ENCODE measurements at regions not wholly inside any gene's neighbourhood (a gene's known extent, or its start where the extent isn't known, plus 50 kb on each side); places are given as distances from the start of the nearest gene placed in this dataset.

DNA sequence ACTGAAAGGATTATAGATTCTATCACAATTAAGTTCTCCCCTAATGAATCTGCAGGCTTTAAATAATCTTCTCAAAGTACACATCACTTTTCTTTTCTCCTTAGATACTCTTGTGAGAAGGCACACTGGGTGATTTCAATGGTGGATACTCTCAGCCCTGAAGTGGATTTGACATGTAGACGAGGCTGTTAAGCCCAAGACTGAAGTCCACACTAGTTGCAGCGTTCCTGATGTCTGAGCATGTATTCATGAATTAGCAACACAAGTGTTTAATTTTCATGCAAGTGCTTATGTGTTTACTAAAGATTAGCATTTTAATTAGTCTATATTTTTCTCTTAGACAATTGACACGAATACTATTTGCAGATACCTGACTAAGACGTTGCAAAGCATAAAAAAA lies 218.9 kb downstream of the TMEM161B start:
- intact Hi-C loops (cut with micrococcal nuclease; ENCODE audit: unreplicated experiment) = no loop called here
- CTCF ChIA-PET (ENCODE audit: unreplicated experiment) = no interaction called here
- Histone ChIP-seq H3K4me3 (ENCODE audit: low read depth, low read length, poor library complexity, severe bottlenecking) (no peak overlapping the region), H3K36me3 (ENCODE audit: insufficient read depth, low read length) (no peaks in the 10 kb centered on the region), H3K9me2 (ENCODE audit: insufficient read depth, low read length) (no peaks in the 10 kb centered on the region), H2AFZ (ENCODE audit: low read length) (no peak overlapping the region), H3K27ac (ENCODE audit: low read depth, low read length, poor library complexity, severe bottlenecking) (no peak overlapping the region), H3K9me3 (ENCODE audit: low read length) (no peaks in the 10 kb centered on the region), H4K20me1 (ENCODE audit: insufficient read depth, low read length) (no peaks in the 10 kb centered on the region), H3K4me2 (ENCODE audit: low read length) (no peak overlapping the region), H3K4me1 (ENCODE audit: insufficient read depth, low read length, poor library complexity, severe bottlenecking) (no peaks in the 10 kb centered on the region), H3K79me2 (ENCODE audit: insufficient read depth, low read depth, low read length) (no peaks in the 10 kb centered on the region)
- POLR2A ChIA-PET = no interaction called here
- no TSS peak for BruUV-seq (replicated peaks)
- no peak for DNase-seq (ENCODE audit: low spot score)
- TF ChIP-seq EZH2phosphoT487 (IDR thresholded peaks at IDR 0.05; ENCODE audit: borderline replicate concordance, low read depth, low read length) (no peak), CTCF (conservative IDR thresholded peaks at IDR 0.05; ENCODE audit: low read length) (no peak)

DNA sequence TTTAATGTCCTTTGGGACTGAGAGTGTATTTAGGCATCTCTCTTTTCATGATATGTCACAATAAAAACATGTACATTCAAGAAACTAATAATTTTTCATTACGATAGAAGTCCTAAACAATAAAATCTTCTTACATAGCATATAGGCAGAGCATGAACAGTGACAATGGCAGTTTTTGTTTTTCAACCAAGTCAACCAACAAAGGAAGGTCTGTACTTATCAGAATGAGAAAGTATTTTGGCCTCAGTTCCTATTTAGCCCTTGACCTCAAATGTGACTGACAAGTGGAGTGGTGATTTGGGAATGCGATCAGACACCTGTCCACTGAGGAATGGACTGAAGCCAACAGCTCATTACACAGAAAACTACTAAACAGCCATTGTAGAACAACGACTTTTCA lies 219.5 kb downstream of the TMEM161B start:
- intact Hi-C loops (cut with micrococcal nuclease; ENCODE audit: unreplicated experiment) = no loop called here
- CTCF ChIA-PET (ENCODE audit: unreplicated experiment) = no interaction called here

More for the DNA sequence above, 219.5 kb downstream of the TMEM161B start:
- Histone ChIP-seq H4K20me1 (ENCODE audit: insufficient read depth, low read length) (no peaks in the 10 kb centered on the region), H3K4me3 (ENCODE audit: low read depth, low read length, poor library complexity, severe bottlenecking) (no peak overlapping the region), H2AFZ (ENCODE audit: low read length) (no peak overlapping the region), H3K4me1 (ENCODE audit: insufficient read depth, low read length, poor library complexity, severe bottlenecking) (no peaks in the 10 kb centered on the region), H3K9me2 (ENCODE audit: insufficient read depth, low read length) (no peaks in the 10 kb centered on the region), H3K4me2 (ENCODE audit: low read length) (no peak overlapping the region), H3K79me2 (ENCODE audit: insufficient read depth, low read depth, low read length) (no peaks in the 10 kb centered on the region), H3K36me3 (ENCODE audit: insufficient read depth, low read length) (no peaks in the 10 kb centered on the region), H3K27ac (ENCODE audit: low read depth, low read length, poor library complexity, severe bottlenecking) (no peak overlapping the region), H3K9me3 (ENCODE audit: low read length) (no peaks in the 10 kb centered on the region)
- POLR2A ChIA-PET = interaction anchor here (0.7 kb wide), 1 partner anchor 390 kb away, joined by 3 read pairs; no protein-coding TSS in a partner anchor
- no TSS peak for BruUV-seq (replicated peaks)
- TF ChIP-seq EZH2phosphoT487 (IDR thresholded peaks at IDR 0.05; ENCODE audit: borderline replicate concordance, low read depth, low read length) = no peak
- no peak for TF ChIP-seq CTCF (conservative IDR thresholded peaks at IDR 0.05; ENCODE audit: low read length)
- DNase-seq (ENCODE audit: low spot score) = no peak

All from OCI-LY7 (cell line).